H9 (cell line): ENCODE measurements at regions not wholly inside any gene's neighbourhood (a gene's known extent, or its start where the extent isn't known, plus 50 kb on each side); places are given as distances from the start of the nearest gene placed in this dataset.

Experiments used
- DNase-seq: peaks from one replicate; pipeline ENCODE4 v3.0.0-alpha.2; 2017
- H2AFZ ChIP-seq: one replicate; pipeline ENCODE4 v1.6.1; 2013; ENCODE audit warnings: mild to moderate bottlenecking, low read length, control low read depth, moderate library complexity
- H2AK5ac ChIP-seq: 2 replicates; pipeline ENCODE4 v1.6.1; 2013; ENCODE audit warnings: low read length, control low read depth, mixed read lengths; ENCODE audit not compliant: insufficient read length
- H2BK120ac ChIP-seq: one replicate; pipeline ENCODE4 v1.6.1; 2013; ENCODE audit warnings: low read depth, mild to moderate bottlenecking, low read length, control low read depth, inconsistent platforms; ENCODE audit not compliant: poor library complexity, severe bottlenecking
- H2BK12ac ChIP-seq: 2 replicates; pipeline ENCODE4 v1.6.1; 2013; ENCODE audit warnings: low read length, control low read depth, mixed read lengths, low read depth; ENCODE audit not compliant: insufficient read length
- H2BK15ac ChIP-seq: 2 replicates; pipeline ENCODE4 v1.6.1; 2013; ENCODE audit warnings: low read depth, low read length, control low read depth
- H2BK20ac ChIP-seq: one replicate; pipeline ENCODE4 v1.6.1; 2013; ENCODE audit warnings: low read depth, mild to moderate bottlenecking, low read length, control low read depth, inconsistent platforms; ENCODE audit not compliant: poor library complexity, severe bottlenecking
- H2BK5ac ChIP-seq: 2 replicates; pipeline ENCODE4 v1.6.1; 2013; ENCODE audit warnings: low read length, control low read depth, mixed read lengths; ENCODE audit not compliant: insufficient read length
- H3K14ac ChIP-seq: 2 replicates; pipeline ENCODE4 v1.6.1; 2013; ENCODE audit warnings: low read length, control low read depth; ENCODE audit not compliant: insufficient read depth
- H3K18ac ChIP-seq: 2 replicates; pipeline ENCODE4 v1.6.1; 2013; ENCODE audit warnings: low read depth, mild to moderate bottlenecking, mixed read lengths, low read length, control low read depth; ENCODE audit not compliant: insufficient read length
- H3K23ac ChIP-seq: 2 replicates; pipeline ENCODE4 v1.6.1; 2013; ENCODE audit warnings: low read length, control low read depth, mixed read lengths, low read depth; ENCODE audit not compliant: insufficient read length
- H3K23me2 ChIP-seq: 2 replicates; pipeline ENCODE4 v1.6.1; 2013; ENCODE audit warnings: low read depth, mild to moderate bottlenecking, mixed read lengths, low read length, control low read depth; ENCODE audit not compliant: insufficient read length, poor library complexity, severe bottlenecking
- H3K27ac ChIP-seq: 2 replicates; pipeline ENCODE4 v1.5.1; 2013; ENCODE audit warnings: low read length, control low read depth, mixed read lengths, low read depth; ENCODE audit not compliant: insufficient read length
- H3K27me3 ChIP-seq: 2 replicates; pipeline ENCODE4 v1.6.1; 2013; ENCODE audit warnings: low read length, control low read depth, inconsistent platforms; ENCODE audit not compliant: insufficient read depth
- H3K4ac ChIP-seq: 2 replicates; pipeline ENCODE4 v1.6.1; 2013; ENCODE audit warnings: low read depth, mild to moderate bottlenecking, control low read depth, inconsistent platforms, low read length, moderate library complexity
- H3K4me1 ChIP-seq: 2 replicates; pipeline ENCODE4 v1.6.1; 2013; ENCODE audit warnings: low read length, control low read depth, inconsistent platforms; ENCODE audit not compliant: insufficient read depth
- H3K4me2 ChIP-seq: 2 replicates; pipeline ENCODE4 v1.6.1; 2013; ENCODE audit warnings: low read length, control low read depth, mixed read lengths; ENCODE audit not compliant: insufficient read length, insufficient read depth
- H3K56ac ChIP-seq: 2 replicates; pipeline ENCODE4 v1.6.1; 2013; ENCODE audit warnings: low read depth, mild to moderate bottlenecking, mixed read lengths, low read length, control low read depth; ENCODE audit not compliant: insufficient read length
- H3K79me1 ChIP-seq: 2 replicates; pipeline ENCODE4 v1.6.1; 2013; ENCODE audit warnings: low read depth, mild to moderate bottlenecking, moderate library complexity, low read length, control low read depth, inconsistent platforms; ENCODE audit not compliant: insufficient read depth, poor library complexity, severe bottlenecking
- H3K79me2 ChIP-seq: 2 replicates; pipeline ENCODE4 v1.6.1; 2013; ENCODE audit warnings: low read length, control low read depth, inconsistent platforms; ENCODE audit not compliant: insufficient read depth
- H3K9ac ChIP-seq: 2 replicates; pipeline ENCODE4 v1.6.1; 2013; ENCODE audit warnings: low read length, control low read depth, mixed read lengths; ENCODE audit not compliant: insufficient read length; ENCODE audit errors: extremely low read depth
- H3K9me3 ChIP-seq: one replicate; pipeline ENCODE4 v1.6.1; 2013; ENCODE audit warnings: low read depth, low read length, inconsistent platforms; ENCODE audit not compliant: control insufficient read depth
- H3T11ph ChIP-seq: one replicate; pipeline ENCODE4 v1.6.1; 2013; ENCODE audit warnings: mild to moderate bottlenecking, low read length, control low read depth, inconsistent platforms
- H4K20me1 ChIP-seq: one replicate; pipeline ENCODE4 v1.6.1; 2013; ENCODE audit not compliant: control insufficient read depth, insufficient read length, insufficient read depth
- H4K5ac ChIP-seq: 2 replicates; pipeline ENCODE4 v1.6.1; 2013; ENCODE audit warnings: low read depth, mild to moderate bottlenecking, mixed read lengths, low read length, control low read depth; ENCODE audit not compliant: insufficient read length
- H4K8ac ChIP-seq: replicated peaks from 2 replicates; pipeline ENCODE4 v1.6.1; 2013; ENCODE audit warnings: low read length, control low read depth, mixed read lengths, low read depth; ENCODE audit not compliant: insufficient read length
- H4K91ac ChIP-seq: 2 replicates; pipeline ENCODE4 v1.6.1; 2013; ENCODE audit warnings: low read depth, mild to moderate bottlenecking, moderate library complexity, mixed read lengths, low read length, control low read depth; ENCODE audit not compliant: insufficient read length
- H3K27ac Mint-ChIP-seq, 3 experiments: 2 replicates in 2 of 3; 3 replicates in 1 of 3; pipeline ENCODE4 v1.8.0; 2020 to 2021; ENCODE audit warnings: mixed read lengths in 3 of 3, mild to moderate bottlenecking in 1 of 3, moderate library complexity in 1 of 3
- H3K27me3 Mint-ChIP-seq: 2 replicates; pipeline ENCODE4 v1.8.0; 2021; ENCODE audit warnings: low read depth, mild to moderate bottlenecking, moderate library complexity, mixed read lengths
- H3K36me3 Mint-ChIP-seq, 3 experiments: 2 replicates in 2 of 3; 3 replicates in 1 of 3; pipeline ENCODE4 v1.8.0; 2020 to 2021; ENCODE audit warnings: low read depth in 3 of 3, mixed read lengths in 3 of 3; ENCODE audit not compliant: insufficient read depth in 1 of 3
- H3K4me1 Mint-ChIP-seq, 2 experiments: 2 replicates each; pipeline ENCODE4 v1.8.0; 2020; ENCODE audit warnings: mixed read lengths in 2 of 2
- H3K4me3 Mint-ChIP-seq, 2 experiments: 2 replicates in 1 of 2; 3 replicates in 1 of 2; pipeline ENCODE4 v1.8.0; 2020 to 2021; ENCODE audit warnings: mild to moderate bottlenecking in 2 of 2, mixed read lengths in 2 of 2, moderate library complexity in 1 of 2
- H3K9me3 Mint-ChIP-seq, 2 experiments: 2 replicates in 1 of 2; 3 replicates in 1 of 2; pipeline ENCODE4 v1.8.0; 2020; ENCODE audit warnings: mild to moderate bottlenecking in 2 of 2, mixed read lengths in 2 of 2, moderate library complexity in 1 of 2
- CTCF ChIP-seq: fragments of 200-600 bp; sonication (generic); conservative IDR thresholded peaks from 3 replicates; pipeline ENCODE4 v1.8.0; 2021; ENCODE audit warnings: antibody characterized with exemption, mild to moderate bottlenecking
- WGBS: extraction: QIAGEN DNeasy Blood & Tissue Kit; methylation state at CpG from one replicate; pipeline ENCODE4 v1.1.7; 2013; ENCODE audit warnings: missing lambda C conversion rate, low lambda C conversion rate, mixed read lengths; ENCODE audit not compliant: insufficient read length; ENCODE audit errors: extremely low coverage; 5-methylcytosine and 5-hydroxymethylcytosine counted together

DNA sequence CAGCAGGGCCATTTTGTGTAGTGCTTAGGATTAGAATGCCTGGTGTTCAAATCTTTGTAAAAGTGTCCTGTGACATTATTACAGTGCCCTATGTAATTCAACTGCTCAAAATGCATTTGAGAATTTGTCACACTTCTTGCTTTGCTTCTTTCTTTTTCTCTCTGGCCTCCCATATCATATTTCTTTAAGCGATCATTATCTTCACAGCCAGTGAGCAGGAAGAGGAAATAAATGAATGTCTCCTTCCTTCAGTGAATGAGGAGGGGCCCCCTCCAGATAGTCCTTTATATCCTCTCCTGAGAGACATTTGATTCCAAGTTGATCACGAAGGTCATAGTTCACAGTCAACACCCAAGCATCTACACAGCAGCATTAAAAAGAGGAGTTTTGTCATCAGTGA, 425.1 kb upstream of the NPVF start:
- H4K20me1 ChIP-seq: no peaks in the 10 kb centered on the region
- no peak overlapping the region for H4K8ac ChIP-seq
- no peak overlapping the region for H3K9ac ChIP-seq
- H3K4ac ChIP-seq: no peak overlapping the region
- H3K23ac ChIP-seq: no peak overlapping the region
- H3K79me2 ChIP-seq: no peaks in the 10 kb centered on the region
- H2BK12ac ChIP-seq: no peak overlapping the region
- no peaks in the 10 kb centered on the region for H3K23me2 ChIP-seq
- H3K4me1 Mint-ChIP-seq: peaks cover 4% of the 10 kb centered on the region in 2 experiments; a peak in 3 of 4 replicates
- H3K27ac Mint-ChIP-seq: no peak overlapping the region
- no peak overlapping the region for H3K18ac ChIP-seq
- no peak overlapping the region for H3K56ac ChIP-seq
- H2BK20ac ChIP-seq: no peak overlapping the region
- no peak overlapping the region for H4K5ac ChIP-seq
- H2BK15ac ChIP-seq: no peak overlapping the region
- no peak overlapping the region for H3K27ac ChIP-seq
- no peak overlapping the region for H3K4me2 ChIP-seq
- no peaks in the 10 kb centered on the region for H3K27me3 ChIP-seq
- no peak overlapping the region for H4K91ac ChIP-seq
- H3K14ac ChIP-seq: no peak overlapping the region
- H3K9me3 Mint-ChIP-seq: no peaks in the 10 kb centered on the region
- no peak overlapping the region for H2BK120ac ChIP-seq
- no peaks in the 10 kb centered on the region for H3K79me1 ChIP-seq
- no peaks in the 10 kb centered on the region; the same call in 1 of the 2 replicates for H3K4me1 ChIP-seq
- WGBS: no CpG with 5 or more reads among the region's 2 CpGs
- no peak for TF ChIP-seq CTCF
- H3K36me3 Mint-ChIP-seq: no peaks in the 10 kb centered on the region
- no peak overlapping the region for H2BK5ac ChIP-seq
- no peak overlapping the region for H2AK5ac ChIP-seq
- H3K9me3 ChIP-seq: no peaks in the 10 kb centered on the region
- no peak overlapping the region for H3K4me3 Mint-ChIP-seq
- H3K27me3 Mint-ChIP-seq: no peaks in the 10 kb centered on the region
- no peak for DNase-seq
- H2AFZ ChIP-seq: no peak overlapping the region
- no peak overlapping the region for H3T11ph ChIP-seq
